KMS-11 (cell line): ENCODE measurements at regions not wholly inside any gene's neighbourhood (a gene's known extent, or its start where the extent isn't known, plus 50 kb on each side); places are given as distances from the start of the nearest gene placed in this dataset.

Experiments used
- H2AFZ ChIP-seq: fragments of 200-600 bp; sonication (generic); 2 replicates; pipeline ENCODE4 v1.6.1; 2016; ENCODE audit warnings: antibody characterized with exemption, mixed run types, low read depth
- H3K27ac ChIP-seq: fragments of 200-600 bp; sonication (generic); 2 replicates; pipeline ENCODE4 v1.6.1; 2016; ENCODE audit warnings: mild to moderate bottlenecking, mixed run types
- H3K27me3 ChIP-seq: fragments of 200-600 bp; sonication (generic); 2 replicates; pipeline ENCODE4 v1.6.1; 2017; ENCODE audit warnings: mild to moderate bottlenecking, low read depth, mixed run types, moderate library complexity; ENCODE audit not compliant: insufficient read depth
- H3K36me3 ChIP-seq: fragments of 200-600 bp; sonication (generic); 2 replicates; pipeline ENCODE4 v1.6.1; 2017; ENCODE audit warnings: mild to moderate bottlenecking, mixed run types; ENCODE audit not compliant: insufficient read depth
- H3K4me1 ChIP-seq: fragments of 200-600 bp; sonication (generic); 2 replicates; pipeline ENCODE4 v1.6.1; 2016; ENCODE audit warnings: mild to moderate bottlenecking, low read depth, mixed run types; ENCODE audit not compliant: poor library complexity, severe bottlenecking
- H3K4me2 ChIP-seq: fragments of 200-600 bp; sonication (generic); 2 replicates; pipeline ENCODE4 v1.7.0; 2016; ENCODE audit warnings: mild to moderate bottlenecking, mixed run types
- H3K4me3 ChIP-seq: fragments of 200-600 bp; sonication (generic); IDR thresholded peaks from 2 replicates; pipeline ENCODE4 v1.6.1; 2017; ENCODE audit warnings: low read depth, low read length, mixed read lengths; ENCODE audit not compliant: insufficient read depth
- H3K79me2 ChIP-seq: fragments of 200-600 bp; sonication (generic); 2 replicates; pipeline ENCODE4 v1.6.1; 2016; ENCODE audit warnings: low read depth, mixed run types; ENCODE audit not compliant: insufficient read depth
- H3K9ac ChIP-seq: fragments of 200-600 bp; sonication (generic); 2 replicates; pipeline ENCODE4 v1.6.1; 2016; ENCODE audit warnings: mild to moderate bottlenecking, mixed run types
- H4K20me1 ChIP-seq: fragments of 200-600 bp; sonication (generic); 2 replicates; pipeline ENCODE4 v1.6.1; 2016; ENCODE audit warnings: mild to moderate bottlenecking, mixed run types; ENCODE audit not compliant: insufficient read depth
- CTCF ChIP-seq: fragments of 200-600 bp; sonication (generic); conservative IDR thresholded peaks from 2 replicates; pipeline ENCODE4 v1.6.1; 2017; ENCODE audit warnings: low read depth, mild to moderate bottlenecking, antibody characterized with exemption, low read length, moderate library complexity, mixed read lengths

DNA sequence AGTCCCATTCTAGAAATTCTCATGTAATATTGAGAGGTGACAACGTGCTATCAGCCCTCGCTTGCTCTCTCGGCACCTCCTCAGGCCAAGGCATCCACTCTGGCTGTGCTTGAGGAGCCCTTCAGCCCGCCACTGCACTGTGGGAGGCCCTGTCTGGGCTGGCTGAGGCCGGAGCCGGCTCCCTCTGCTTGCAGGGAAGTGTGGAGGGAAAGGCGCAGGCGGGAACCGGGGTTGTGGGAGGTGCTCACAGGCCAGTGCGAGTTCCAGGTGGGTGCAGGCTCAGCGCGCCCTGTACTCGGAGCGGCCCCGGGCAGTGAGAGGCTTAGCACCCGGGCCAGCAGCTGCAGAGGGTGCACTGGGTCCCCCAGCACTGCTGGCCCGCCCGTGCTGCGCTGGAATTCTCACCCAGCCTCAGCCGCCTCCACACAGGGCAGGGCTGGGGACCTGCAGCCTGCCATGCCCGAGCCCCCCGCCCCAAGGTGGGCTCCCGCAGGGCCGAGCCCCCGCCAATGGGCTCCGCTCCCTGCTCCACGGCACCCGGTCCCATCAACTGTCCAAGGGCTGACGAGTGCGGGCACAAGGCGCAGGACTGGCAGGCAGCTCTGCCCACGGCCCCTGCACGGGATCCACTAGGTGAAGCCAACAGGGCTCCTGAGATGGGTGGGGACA is 1680.6 kb upstream of the LRRTM1 start:
- no peak for TF ChIP-seq CTCF
- no peak overlapping the region for H3K4me3 ChIP-seq
- no peaks in the 10 kb centered on the region for H3K27me3 ChIP-seq
- no peaks in the 10 kb centered on the region for H4K20me1 ChIP-seq
- H2AFZ ChIP-seq: no peak overlapping the region
- H3K36me3 ChIP-seq: no peaks in the 10 kb centered on the region
- H3K9ac ChIP-seq: no peak overlapping the region
- no peak overlapping the region for H3K4me2 ChIP-seq
- H3K4me1 ChIP-seq: no peaks in the 10 kb centered on the region
- H3K27ac ChIP-seq: no peak overlapping the region
- no peaks in the 10 kb centered on the region for H3K79me2 ChIP-seq

DNA sequence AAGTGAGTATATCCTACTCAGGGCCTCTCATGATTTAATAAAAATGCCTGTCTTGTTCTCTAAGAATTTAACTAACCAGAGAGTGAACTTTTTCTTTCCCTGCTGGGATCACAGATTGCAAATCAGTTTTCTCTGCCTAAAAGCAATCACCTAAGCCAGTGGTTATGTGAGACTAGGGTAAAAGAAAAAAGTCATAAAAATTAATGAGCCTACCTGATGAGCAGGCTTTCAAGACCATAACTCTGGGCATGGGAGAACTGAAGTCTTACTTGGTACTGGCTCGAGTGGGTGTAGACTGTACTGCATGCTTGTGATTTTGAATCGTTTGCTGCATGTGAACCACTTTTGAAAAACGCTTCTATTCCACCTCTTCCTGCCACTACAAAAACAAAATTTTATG is 1677.0 kb upstream of the LRRTM1 start:
- no peak overlapping the region for H3K4me2 ChIP-seq
- H3K4me1 ChIP-seq: no peaks in the 10 kb centered on the region
- no peak overlapping the region for H3K27ac ChIP-seq
- H3K9ac ChIP-seq: no peak overlapping the region
- H3K36me3 ChIP-seq: no peaks in the 10 kb centered on the region
- TF ChIP-seq CTCF: no peak
- no peaks in the 10 kb centered on the region for H4K20me1 ChIP-seq
- no peak overlapping the region for H3K4me3 ChIP-seq
- no peak overlapping the region for H2AFZ ChIP-seq
- no peaks in the 10 kb centered on the region for H3K79me2 ChIP-seq
- H3K27me3 ChIP-seq: no peaks in the 10 kb centered on the region

DNA sequence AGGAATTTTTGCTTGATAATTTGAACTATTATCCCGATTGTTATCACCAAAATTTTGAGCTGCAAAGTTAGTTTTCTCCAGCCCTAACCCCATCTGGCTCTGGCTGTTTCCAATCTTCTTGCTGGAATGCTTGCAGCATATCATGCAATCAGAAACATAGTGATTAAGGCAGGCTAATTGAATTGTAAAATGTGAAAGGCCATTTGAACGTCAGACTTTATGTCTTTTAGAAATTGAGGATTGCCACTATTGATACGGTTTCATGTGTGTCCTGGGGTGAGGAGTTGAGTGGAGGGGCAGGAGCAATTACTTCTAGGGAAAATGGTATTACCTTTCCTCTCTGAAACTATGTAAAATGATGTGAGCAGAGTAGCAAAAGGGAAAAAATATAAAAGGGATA is 1674.5 kb upstream of the LRRTM1 start:
- no peak overlapping the region for H3K27ac ChIP-seq
- no peaks in the 10 kb centered on the region for H4K20me1 ChIP-seq
- H3K9ac ChIP-seq: no peak overlapping the region
- no peaks in the 10 kb centered on the region for H3K27me3 ChIP-seq
- H3K79me2 ChIP-seq: no peaks in the 10 kb centered on the region
- H3K36me3 ChIP-seq: no peaks in the 10 kb centered on the region
- H3K4me1 ChIP-seq: no peaks in the 10 kb centered on the region
- H2AFZ ChIP-seq: no peak overlapping the region
- no peak overlapping the region for H3K4me2 ChIP-seq
- no peak overlapping the region for H3K4me3 ChIP-seq
- TF ChIP-seq CTCF: no peak

- Histone ChIP-seq H2AFZ (no peak overlapping the region), H3K36me3 (no peaks in the 10 kb centered on the region), H3K9ac (no peak overlapping the region), H3K4me3 (no peak overlapping the region), H4K20me1 (no peaks in the 10 kb centered on the region), H3K27ac (no peak overlapping the region), H3K4me1 (no peaks in the 10 kb centered on the region), H3K4me2 (no peak overlapping the region), H3K79me2 (no peaks in the 10 kb centered on the region), H3K27me3 (no peaks in the 10 kb centered on the region)
- TF ChIP-seq CTCF: no peak
Measured at GRCh38 chr2:81976998-81977397, 1672.4 kb upstream of the LRRTM1 start.
